Middle frontal gyrus (tissue), 1 donor: ENCODE measurements at regions not wholly inside any gene's neighbourhood (a gene's known extent, or its start where the extent isn't known, plus 50 kb on each side); places are given as distances from the start of the nearest gene placed in this dataset.
"Not testable (repeated sequence)": the region's sequence is repeated elsewhere in the genome, so short reads cannot be mapped to it uniquely, and the experiment has no call there.

Source experiments
- DNase-seq: peaks from one replicate; pipeline ENCODE4 v3.0.0-alpha.2; 2015; ENCODE audit warnings: low spot score; ENCODE audit errors: extremely low spot score

DNA sequence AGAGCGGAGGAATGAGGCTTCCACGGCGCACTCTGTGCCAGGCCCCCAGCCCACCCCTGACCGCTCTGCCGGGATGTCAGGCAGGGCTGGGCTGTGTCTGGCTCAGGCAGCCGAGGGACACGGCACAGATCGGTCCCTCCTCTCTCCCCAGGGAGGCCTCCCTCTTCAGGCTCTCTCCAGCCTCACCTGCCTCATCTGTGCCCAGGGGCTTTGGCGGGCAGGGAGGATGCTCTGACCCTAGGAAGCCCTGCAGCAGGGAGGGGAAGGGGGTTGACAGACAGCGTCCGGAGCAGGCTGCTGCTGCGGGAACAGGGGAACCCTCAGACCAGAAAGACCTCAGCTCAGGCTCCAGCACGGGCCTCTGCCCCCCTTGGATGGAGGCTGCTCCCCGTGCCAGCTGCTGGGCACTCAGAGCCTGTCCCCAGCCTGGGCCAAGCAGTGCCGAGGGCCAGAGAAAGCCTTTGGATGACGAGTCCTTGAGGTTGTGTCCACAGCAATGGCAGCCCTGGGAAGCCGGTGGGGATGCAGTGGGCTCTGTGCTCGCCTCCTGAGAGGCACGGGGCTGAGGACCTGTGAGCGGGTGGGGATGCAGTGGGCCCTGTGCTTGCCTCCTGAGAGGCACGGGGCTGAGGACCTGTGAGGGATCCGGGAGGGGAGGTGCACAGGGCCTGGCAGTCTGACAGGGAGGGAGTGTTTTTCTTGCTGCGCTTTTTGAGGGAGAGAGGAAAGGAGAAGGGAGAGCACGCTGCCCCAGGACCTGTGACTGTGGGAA is 66.9 kb downstream of the FOXL3 start:
- no peak for DNase-seq

DNA sequence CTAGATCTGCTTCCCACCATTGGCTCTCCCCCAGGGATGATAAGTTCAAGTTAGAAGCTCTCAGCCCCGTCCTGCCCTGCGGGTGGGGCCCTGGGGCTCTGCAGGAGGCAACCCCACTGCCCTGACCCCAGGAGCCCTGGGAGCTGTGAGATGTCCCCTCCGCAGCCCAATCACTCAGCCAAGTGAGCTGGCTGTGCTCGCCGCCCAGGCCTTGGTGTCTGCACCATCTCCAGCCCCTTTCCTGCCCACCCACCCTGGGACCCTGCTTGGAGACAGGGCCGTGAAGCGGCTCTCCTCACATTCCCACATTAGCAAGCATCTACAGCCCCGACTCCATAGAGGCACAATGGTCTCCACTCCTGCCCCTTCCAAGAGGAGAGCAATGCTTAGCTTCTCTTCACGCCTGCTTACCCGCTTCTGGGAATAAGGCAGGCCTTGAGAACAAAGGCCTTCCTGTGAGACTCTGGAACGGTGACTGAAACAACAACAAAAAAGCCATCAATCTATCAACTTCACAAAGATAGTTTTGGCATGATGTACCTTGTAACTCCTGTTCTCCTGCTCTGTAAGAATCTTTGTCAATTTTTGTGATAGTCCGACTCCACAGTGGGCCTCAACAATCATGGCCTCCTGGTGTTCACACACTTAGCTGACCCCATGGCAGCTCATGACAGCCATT is 67.7 kb downstream of the FOXL3 start:
- no peak for DNase-seq

DNA sequence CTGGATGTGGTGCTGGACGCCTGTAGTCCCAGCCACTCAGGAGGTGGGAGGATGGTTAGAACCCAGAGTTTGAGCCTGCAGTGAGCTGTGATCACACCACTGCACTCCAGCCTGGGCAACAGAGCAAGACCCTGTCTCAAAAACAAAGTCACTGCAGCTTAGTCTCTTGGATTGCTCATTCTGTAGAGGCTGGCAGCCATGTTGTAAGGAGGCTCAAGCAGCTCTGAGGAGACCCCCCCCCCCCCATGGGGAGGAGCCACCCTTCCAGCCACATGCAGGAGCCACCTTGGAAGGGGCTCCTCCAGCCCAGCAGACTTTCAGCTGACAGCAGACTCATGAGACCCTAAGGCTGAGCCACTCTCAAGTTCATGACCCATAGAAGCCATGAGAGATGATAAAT is 68.4 kb downstream of the FOXL3 start:
- no peak for DNase-seq

DNA sequence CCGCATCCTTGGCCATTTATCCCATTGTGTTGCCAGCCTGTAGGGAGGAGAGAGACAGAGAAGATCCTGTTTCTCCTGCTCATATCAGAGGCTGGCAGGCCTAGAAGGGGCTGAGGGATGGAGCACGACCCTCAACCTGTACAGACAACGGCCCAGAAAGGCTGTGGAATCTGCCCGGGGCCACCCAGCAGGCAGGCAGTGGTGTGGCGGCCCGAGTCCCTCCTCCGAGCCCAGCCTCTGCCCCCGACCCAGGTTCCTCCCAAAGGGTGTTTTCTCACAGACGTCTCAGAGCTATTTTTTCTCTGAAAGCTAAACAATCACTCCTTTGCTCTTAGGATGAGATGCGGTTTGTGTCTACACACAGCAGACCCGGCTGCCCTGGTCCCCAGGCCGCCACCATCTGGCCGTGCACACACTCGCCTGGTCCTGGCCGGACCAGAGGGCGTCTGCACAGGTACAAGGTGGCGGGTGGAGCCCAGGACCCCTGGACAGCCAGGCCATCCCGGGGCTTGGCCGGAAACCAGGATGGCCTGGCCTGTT is 69.3 kb downstream of the FOXL3 start:
- DNase-seq: no peak

DNA sequence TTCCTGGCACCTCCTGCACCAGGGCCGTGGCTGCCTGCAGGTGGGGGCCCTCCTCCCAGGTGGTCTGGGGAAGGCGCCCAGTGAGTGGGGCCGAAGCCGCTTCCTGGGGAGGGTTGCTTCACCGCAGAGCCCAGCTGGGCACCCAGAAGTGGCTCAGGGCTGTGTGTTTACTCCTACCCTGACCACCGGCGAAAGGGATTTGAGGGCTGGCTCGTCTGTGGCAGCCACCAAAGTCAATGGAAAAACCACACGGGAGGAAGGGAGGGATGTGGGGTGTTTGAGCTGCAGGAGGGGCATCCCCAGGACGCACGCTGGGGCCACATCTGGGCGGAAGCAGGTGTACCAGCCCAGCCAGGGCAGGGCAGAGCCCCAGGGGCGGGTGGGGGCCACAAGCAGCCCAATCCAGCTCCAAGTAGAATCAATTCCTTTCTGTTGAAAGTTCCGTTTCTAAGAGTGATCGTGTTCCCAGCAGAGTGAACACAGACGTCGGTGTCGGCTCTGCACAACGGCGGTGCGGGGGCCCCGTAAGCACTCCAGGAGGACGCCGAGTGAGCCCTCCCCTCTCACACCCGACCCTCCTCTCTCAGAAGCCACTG is 69.9 kb downstream of the FOXL3 start:
- no peak for DNase-seq

DNA sequence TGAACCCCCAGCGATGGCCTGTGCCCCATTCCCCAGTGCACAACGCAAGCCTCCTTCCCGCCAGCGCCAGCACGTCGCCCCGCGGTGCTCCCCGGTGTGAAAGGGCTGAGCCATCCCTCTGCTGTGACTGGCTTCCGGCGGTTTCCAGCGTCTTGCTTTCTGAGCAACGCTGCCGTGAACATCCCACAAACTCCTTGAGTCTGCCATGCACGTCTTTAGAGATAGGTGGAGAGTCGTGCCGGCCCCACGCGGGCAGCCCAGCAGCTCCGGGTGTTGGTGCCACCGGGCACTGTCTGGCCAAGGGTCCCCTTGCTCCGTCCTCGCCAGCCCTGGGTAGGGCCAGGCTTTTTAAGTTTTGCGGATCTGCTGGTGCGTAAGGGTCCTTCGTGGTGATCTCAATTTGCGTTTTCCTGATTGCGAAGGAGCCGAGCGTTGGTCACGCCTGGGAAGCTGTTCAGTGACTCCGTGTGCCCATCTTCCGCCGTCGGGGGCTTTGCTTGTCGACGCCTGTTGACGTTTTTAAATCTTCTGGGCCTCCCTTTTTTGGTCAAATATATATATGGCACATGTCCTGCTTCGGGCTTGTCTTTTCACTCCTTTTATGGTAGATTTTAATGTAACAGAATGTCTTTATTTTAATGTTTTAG is 70.6 kb downstream of the FOXL3 start:
- DNase-seq: no peak

DNA sequence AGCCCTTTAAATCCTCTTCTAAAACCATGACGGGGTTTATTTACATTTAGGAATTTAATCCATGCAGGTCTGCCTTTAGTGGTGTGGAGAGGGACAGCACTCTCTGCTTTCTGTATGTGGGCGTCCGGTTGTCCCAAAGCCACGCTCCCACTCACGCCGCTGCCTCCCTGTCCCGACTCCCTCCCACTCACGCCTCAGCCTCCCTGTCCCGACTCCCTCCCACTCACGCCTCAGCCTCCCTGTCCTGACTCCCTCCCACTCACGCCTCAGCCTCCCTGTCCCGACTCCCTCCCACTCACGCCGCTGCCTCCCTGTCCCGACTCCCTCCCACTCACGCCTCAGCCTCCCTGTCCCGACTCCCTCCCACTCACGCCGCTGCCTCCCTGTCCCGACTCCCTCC is 71.2 kb downstream of the FOXL3 start:
- DNase-seq: not testable (repeated sequence)

DNA sequence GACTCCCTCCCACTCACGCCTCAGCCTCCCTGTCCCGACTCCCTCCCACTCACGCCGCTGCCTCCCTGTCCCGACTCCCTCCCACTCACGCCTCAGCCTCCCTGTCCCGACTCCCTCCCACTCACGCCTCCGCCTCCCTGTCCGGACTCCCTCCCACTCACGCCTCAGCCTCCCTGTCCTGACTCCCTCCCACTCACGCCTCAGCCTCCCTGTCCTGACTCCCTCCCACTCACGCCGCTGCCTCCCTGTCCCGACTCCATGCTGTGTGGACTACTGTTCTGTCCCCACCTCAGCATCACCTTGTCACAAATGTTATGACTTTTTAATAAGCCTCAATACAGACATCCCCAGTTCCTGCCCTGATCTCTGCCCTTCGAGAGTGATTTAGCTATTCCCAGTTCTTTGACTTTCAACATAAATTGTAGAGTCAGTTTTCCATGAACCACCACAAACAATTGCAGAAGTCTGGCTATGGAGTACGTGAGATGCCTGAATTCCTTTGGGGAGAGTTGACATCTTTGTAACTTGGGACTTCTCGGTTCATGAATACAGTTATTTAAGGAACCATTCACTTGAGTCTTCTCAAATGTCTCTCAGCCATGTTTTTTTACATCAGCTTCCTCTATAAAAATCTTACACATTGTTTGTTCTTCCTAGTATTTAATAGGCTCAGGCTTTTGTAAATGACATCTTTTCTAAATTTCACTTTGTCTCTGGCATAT is 71.9 kb downstream of the FOXL3 start:
- no peak for DNase-seq

DNA sequence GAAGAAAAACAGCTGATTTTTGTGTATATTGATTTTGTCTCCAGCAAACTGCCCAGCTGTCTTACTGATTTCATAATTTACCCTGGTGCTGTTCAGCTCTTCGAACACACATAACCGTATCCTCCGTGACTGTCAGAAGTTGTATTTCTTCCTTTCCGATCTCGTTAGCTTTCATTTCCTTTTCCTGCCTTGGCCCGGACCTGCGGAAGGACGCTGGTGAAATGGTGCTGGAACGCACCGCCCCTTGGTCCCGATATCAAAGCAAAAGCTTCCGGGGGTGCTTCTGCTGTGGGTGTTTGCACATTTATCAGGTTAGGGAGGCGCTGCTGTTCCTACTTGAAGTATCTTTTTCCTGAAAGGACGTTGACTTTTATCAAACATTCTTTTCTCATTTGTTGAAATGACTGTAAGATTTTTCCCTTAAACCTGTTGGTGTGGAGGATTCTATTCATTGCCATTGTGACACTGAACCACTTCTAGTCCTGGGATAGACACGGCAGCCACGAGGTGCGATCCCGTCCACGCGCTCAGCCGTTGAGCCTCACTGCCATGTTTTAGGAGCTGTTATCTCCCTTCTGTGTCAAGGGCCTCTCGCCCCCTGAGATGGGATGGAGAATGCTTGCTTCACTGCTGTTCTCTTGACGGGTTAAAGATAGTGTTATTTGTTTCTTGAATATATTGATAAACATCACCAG is 72.6 kb downstream of the FOXL3 start:
- DNase-seq: no peak

DNA sequence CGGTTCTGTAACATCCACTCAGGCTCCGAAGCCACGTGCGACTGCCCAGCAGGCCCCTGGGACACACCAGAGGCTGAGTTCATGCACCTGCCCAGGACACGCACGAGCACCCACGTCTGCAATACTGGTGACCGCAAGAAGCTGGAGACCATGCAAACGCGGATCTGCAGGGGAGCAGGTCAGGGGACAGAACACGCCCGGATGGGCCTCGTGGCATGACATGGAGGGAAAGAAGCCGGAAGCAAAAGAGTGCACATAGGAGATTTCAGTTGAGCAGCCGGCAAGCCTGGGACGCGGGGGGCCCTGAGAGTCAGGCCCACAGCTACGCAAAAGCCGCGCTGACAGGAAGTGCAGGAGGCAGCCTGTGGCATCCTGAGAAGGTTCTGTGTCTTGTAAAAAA is 73.7 kb downstream of the FOXL3 start:
- DNase-seq: no peak

DNA sequence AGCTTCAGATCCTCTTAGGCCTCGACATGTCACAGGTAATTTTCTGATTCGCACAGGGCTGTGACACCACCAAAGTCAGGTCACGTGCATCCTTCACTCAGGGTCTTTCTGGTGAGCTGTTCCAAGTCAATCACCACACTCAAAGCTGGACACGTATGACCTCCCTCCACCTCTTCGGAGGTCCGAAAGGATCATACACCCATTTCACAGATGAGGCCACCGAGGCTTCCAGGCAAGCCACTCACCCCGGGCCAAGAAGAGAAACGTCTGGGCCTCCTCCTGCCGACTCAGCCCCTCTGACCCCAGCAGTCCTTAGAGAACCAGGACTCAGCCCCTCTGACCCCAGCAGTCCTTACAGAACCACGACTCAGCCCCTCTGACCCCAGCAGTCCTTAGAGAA is 74.6 kb downstream of the FOXL3 start:
- DNase-seq: no peak

DNA sequence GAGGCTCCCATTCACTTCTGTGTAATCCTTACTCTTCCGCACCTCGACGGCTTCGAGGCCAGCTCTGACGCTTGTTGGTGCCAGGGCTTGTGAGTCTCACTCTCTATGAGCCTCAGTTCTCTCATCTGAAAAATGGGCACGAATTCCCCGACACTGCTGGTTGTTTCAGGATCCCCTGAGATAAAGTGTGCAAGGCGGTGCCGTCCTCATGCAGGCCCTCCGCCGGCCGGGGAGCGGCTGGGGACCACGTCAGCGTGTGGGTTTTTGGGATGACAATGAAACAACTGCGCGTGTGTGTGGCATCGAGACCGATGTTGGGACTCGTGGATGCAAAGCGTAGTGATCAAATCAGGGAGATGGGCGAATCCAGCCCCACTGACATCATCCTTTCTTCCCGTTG is 75.6 kb downstream of the FOXL3 start:
- DNase-seq: no peak

DNA sequence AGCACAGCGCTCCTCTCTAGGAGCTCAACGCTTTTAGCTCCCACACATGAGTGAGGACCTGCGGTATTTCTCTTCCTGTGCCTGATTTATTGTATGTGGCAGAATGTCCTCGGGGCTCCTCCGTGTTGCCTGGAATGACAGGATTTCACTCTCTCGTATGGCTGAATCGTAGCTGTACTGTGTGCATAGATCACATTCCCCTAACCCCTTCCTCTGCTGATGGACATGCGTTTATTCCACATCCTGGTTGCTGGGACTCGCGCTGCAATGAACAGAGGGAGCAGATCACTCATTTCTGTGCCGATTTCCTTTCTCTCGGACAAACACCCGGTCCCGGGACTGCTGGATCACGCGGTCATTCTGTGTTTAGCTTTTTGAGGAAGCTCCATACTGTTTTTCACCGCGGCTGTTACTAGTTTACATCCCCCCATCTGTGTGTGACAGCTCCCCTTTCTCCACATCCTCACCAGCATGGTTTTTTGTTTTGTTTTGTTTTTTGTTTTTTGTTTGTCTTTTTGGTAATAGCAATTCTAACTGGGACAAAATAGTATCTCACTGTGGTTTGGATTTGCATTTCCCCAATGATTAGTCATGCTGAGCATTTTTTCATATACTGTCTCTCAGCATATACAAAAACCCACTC is 76.3 kb downstream of the FOXL3 start:
- DNase-seq: no peak

DNA sequence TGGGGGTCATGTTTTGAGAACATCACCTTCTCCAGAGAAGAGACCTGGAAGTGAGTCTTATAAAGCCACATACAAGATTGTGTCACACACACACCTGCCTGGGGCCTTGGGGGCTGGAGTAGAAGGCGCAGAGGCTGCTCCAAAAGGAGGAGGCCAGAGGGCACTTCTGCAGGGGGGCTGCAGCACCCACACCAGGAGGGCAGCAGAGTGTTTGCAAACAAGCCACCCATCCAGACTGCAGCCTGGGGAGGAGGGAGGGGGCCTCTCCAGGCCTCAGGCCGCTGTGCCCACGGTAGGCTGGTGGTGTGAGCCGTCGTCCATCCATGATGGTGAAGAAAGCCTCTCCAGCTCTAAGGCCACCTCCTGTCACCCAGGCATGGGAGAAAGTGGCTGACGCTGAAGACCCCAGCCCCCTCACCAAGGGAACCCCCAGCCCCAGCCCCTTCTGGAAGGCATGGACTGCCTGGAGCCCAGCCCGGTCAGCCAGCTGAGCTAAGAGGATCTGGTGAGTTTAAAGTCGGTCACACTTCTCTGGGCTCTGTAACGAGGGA is 77.5 kb downstream of the FOXL3 start:
- DNase-seq: no peak

DNA sequence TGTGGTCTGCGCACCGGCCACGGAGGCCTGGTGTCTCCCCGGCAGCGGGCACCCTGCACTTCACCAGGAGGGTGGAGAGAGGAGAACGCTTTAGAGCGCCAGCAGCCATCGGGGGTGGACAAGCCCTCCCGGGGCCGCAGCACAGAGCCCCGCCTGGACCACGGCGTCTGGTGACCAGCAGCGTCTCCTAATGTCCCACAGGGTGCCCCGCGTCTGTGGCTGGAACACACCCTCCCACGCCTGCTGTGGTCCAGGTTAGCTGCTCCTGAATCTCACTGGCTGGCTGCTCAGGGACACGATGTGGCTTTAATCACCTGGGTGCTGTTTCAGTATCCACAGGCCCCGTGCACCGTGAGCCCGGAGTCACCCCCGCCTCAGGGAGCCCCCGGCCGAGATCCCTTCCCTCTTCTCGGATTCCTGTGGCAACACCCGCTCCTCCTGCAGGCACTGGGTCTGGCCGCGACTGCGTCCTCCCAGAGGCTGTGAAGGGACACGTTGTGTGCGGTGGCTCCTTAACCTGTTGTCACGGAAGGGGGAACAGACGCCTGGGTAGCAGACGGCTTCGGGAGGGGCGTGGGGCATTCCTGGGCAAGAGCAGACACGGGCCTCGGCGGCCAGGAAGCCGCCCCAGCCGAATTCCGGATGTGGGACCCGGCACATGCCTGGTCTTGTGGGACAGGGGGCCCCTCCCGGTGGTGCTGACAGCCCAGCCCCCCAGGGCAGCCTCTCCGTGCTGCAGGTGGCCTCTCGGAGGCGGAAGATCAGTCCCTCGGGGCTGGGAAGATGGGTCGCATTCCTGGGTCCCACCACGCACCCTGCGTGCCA is 78.9 kb downstream of the FOXL3 start:
- DNase-seq: no peak

DNA sequence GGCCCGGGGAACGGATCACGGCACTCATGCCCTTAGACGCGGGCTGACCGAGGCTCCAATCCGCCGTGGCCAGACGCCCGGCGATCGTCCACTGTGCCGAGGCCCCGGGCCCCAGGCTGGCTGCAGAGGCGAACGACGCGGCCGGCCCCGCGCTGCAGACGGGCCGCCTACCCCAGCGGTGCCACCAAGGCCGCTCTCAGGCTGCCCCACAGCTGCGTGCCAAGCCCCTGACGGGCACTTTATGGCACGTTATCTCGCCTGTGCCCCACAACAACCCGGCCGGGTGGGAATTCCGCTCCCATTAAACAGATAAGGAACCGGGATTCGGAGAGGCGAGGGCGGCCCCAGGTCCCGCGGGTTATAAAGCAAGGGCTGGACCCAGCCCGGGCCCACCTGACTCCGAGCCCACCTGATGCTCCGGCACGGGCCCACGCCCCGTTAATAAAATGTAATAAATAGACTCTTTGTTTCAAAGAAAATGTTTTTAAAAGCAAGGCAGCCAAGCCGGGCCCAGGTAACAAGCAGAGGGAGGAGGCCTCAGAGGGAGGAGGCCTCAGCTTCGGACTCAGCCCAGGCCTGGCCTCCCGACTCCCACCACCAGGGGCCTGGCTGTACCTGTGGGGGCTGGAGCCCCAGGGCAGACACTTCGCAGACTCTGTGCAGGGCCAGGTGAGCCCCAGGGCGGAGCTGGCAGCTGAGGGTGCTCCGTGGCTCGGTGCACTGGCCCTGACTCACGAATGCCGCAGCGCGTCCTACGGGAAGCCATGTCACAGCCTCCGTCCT is 79.7 kb downstream of the FOXL3 start:
- no peak for DNase-seq

DNA sequence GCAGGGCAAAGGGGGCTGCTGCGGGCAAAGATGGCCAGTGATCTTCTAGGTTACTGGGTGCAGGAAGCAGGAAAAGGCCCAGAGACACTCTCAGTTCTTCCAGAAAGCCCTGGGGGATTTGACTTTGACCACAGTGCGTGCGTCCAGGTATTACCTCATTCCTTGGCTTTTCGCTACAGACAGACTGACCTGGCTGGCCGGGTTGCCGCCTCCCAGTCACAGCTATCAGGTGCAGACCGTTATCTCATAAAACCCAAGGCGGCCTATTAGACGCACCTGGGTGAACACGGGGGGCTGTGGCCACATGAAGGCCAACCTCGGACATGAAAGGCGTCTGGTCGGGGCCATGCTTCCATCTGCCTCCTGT is 80.3 kb downstream of the FOXL3 start:
- DNase-seq: no peak

DNA sequence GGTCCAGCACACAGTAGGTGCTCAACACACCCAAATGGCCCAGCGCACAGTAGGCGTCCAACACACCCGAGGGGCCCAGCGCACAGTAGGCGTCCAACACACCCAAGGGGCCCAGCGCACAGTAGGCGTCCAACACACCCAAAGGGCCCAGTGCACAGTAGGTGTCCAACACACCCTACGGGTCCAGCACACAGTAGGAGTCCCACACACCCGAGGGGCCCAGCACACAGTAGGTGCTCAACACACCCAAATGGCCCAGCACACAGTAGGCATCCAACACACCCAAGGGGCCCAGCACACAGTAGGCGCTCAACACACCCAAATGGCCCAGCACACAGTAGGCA is 80.8 kb downstream of the FOXL3 start:
- DNase-seq: no peak
